Stimulated activated CD4-positive, alpha-beta T cell treated with anti-CD3 and anti-CD28 coated beads, Interleukin-4, amount 100 ng/mL, for 48 hours (primary cell): ENCODE measurements at regions not wholly inside any gene's neighbourhood (a gene's known extent, or its start where the extent isn't known, plus 50 kb on each side); places are given as distances from the start of the nearest gene placed in this dataset.

Source experiments
- DNase-seq, 2 donors: peaks; one replicate each; pipeline ENCODE4 v3.0.0-alpha.2; 2020; ENCODE audit warnings: low read depth in 2 of 2

- no peak for DNase-seq
Observed at GRCh38 chrX:45775468-45775867, 574.8 kb upstream of the DIPK2B start.

GRCh38 chrX:45774961-45775360 lies 574.3 kb upstream of the DIPK2B start:
- DNase-seq, result no peak

GRCh38 chrX:45773572-45773971 lies 572.9 kb upstream of the DIPK2B start:
- DNase-seq, result no peak

GRCh38 chrX:45771560-45772340 lies 571.1 kb upstream of the DIPK2B start:
- no peak for DNase-seq

- no peak for DNase-seq
Observed at GRCh38 chrX:45771114-45771513, 570.4 kb upstream of the DIPK2B start.

GRCh38 chrX:45769761-45770582 lies 569.3 kb upstream of the DIPK2B start:
- peak; percentile 23 to 38 for DNase-seq

- DNase-seq, result no peak
Observed at GRCh38 chrX:45768666-45769236, 568.1 kb upstream of the DIPK2B start.

- no peak for DNase-seq
Observed at GRCh38 chrX:45766981-45767501, 566.4 kb upstream of the DIPK2B start.

GRCh38 chrX:45765767-45766166 lies 565.1 kb upstream of the DIPK2B start:
- no peak for DNase-seq

- DNase-seq, result no peak
Observed at GRCh38 chrX:45765281-45765680, 564.6 kb upstream of the DIPK2B start.

GRCh38 chrX:45762699-45763647 lies 562.3 kb upstream of the DIPK2B start:
- no peak for DNase-seq

GRCh38 chrX:45761920-45762319 lies 561.2 kb upstream of the DIPK2B start:
- no peak for DNase-seq

- no peak for DNase-seq
Observed at GRCh38 chrX:45760187-45760742, 559.6 kb upstream of the DIPK2B start.

- DNase-seq, result no peak
Observed at GRCh38 chrX:45758738-45759397, 558.2 kb upstream of the DIPK2B start.

- DNase-seq, result no peak
Observed at GRCh38 chrX:45758319-45758718, 557.6 kb upstream of the DIPK2B start.

- DNase-seq, result no peak
Observed at GRCh38 chrX:45757272-45757671, 556.6 kb upstream of the DIPK2B start.

GRCh38 chrX:45756557-45756956 lies 555.9 kb upstream of the DIPK2B start:
- no peak for DNase-seq

- DNase-seq, result no peak
Observed at GRCh38 chrX:45755703-45756102, 555.0 kb upstream of the DIPK2B start.

GRCh38 chrX:45751156-45751555 lies 550.5 kb upstream of the DIPK2B start:
- no peak for DNase-seq

GRCh38 chrX:45750639-45751038 lies 550.0 kb upstream of the DIPK2B start:
- DNase-seq, result no peak
